ENCODE measurements at regions not wholly inside any gene's neighbourhood (a gene's known extent, or its start where the extent isn't known, plus 50 kb on each side); places are given as distances from the start of the nearest gene placed in this dataset.
"Not testable (repeated sequence)": the region's sequence is repeated elsewhere in the genome, so short reads cannot be mapped to it uniquely, and the experiment has no call there.

GRCh38 chr5:116872486-116872885, 297.9 kb upstream of the SEMA6A start:
- Histone ChIP-seq H3K9me3 (no peaks in the 10 kb centered on the region), H3K4me3 (no peak overlapping the region), H3K27me3 (no peaks in the 10 kb centered on the region), H3K36me3 (no peaks in the 10 kb centered on the region), H3K27ac (no peak overlapping the region), H3K4me1 (no peaks in the 10 kb centered on the region)
- TF ChIP-seq POLR2AphosphoS5 (IDR thresholded peaks at IDR 0.05; ENCODE audit: insufficient read depth in 1 of 2, low read depth in 1 of 2) (no peak), CTCF (IDR thresholded peaks at IDR 0.05) (no peak), POLR2A (IDR thresholded peaks at IDR 0.05) (no peak)
- intact Hi-C loops (cut with DNase I) = no loop called here
- DNase-seq (ENCODE audit: extremely low spot score in 2 of 2) = no peak

GRCh38 chr5:116867825-116868224, 293.2 kb upstream of the SEMA6A start:
- H3K4me1 ChIP-seq; H3K27ac ChIP-seq; DNase-seq (ENCODE audit: extremely low spot score in 2 of 2); intact Hi-C loops (cut with DNase I); H3K9me3 ChIP-seq; H3K27me3 ChIP-seq; H3K36me3 ChIP-seq; H3K4me3 ChIP-seq: not testable (repeated sequence)

GRCh38 chr5:116865651-116866050, 291.0 kb upstream of the SEMA6A start:
- no peak for DNase-seq (ENCODE audit: extremely low spot score in 2 of 2)
- H3K27me3 ChIP-seq = no peaks in the 10 kb centered on the region
- no peaks in the 10 kb centered on the region for H3K36me3 ChIP-seq
- H3K4me3 ChIP-seq = no peak overlapping the region
- TF ChIP-seq POLR2A (IDR thresholded peaks at IDR 0.05) (no peak), POLR2AphosphoS5 (IDR thresholded peaks at IDR 0.05; ENCODE audit: insufficient read depth in 1 of 2, low read depth in 1 of 2) (no peak), CTCF (IDR thresholded peaks at IDR 0.05) (no peak)
- no peaks in the 10 kb centered on the region for H3K9me3 ChIP-seq
- intact Hi-C loops (cut with DNase I) = no loop called here
- no peaks in the 10 kb centered on the region for H3K4me1 ChIP-seq
- no peak overlapping the region for H3K27ac ChIP-seq

- intact Hi-C loops (cut with DNase I) = no loop called here
- Histone ChIP-seq H3K9me3 (no peaks in the 10 kb centered on the region), H3K27ac (no peak overlapping the region), H3K4me1 (no peaks in the 10 kb centered on the region), H3K27me3 (no peaks in the 10 kb centered on the region), H3K4me3 (no peak overlapping the region), H3K36me3 (no peaks in the 10 kb centered on the region)
- no peak for TF ChIP-seq CTCF (IDR thresholded peaks at IDR 0.05)
- TF ChIP-seq POLR2AphosphoS5 (IDR thresholded peaks at IDR 0.05; ENCODE audit: insufficient read depth in 1 of 2, low read depth in 1 of 2) = no peak
- no peak for TF ChIP-seq POLR2A (IDR thresholded peaks at IDR 0.05)
- no peak for DNase-seq (ENCODE audit: extremely low spot score in 2 of 2)
These were observed 290.2 kb upstream of the SEMA6A start for GRCh38 chr5:116864838-116865190.

GRCh38 chr5:116864157-116864837, 289.7 kb upstream of the SEMA6A start:
- Histone ChIP-seq H3K4me3 (no peak overlapping the region), H3K4me1 (no peaks in the 10 kb centered on the region), H3K27ac (no peak overlapping the region), H3K36me3 (no peaks in the 10 kb centered on the region), H3K9me3 (no peaks in the 10 kb centered on the region), H3K27me3 (no peaks in the 10 kb centered on the region)
- no peak for DNase-seq (ENCODE audit: extremely low spot score in 2 of 2)
- no peak for TF ChIP-seq POLR2AphosphoS5 (IDR thresholded peaks at IDR 0.05; ENCODE audit: insufficient read depth in 1 of 2, low read depth in 1 of 2)
- intact Hi-C loops (cut with DNase I) = no loop called here

GRCh38 chr5:116862632-116863455, 288.2 kb upstream of the SEMA6A start:
- no peaks in the 10 kb centered on the region for H3K27me3 ChIP-seq

More at GRCh38 chr5:116862632-116863455, 288.2 kb upstream of the SEMA6A start:
- H3K36me3 ChIP-seq = no peaks in the 10 kb centered on the region
- TF ChIP-seq POLR2AphosphoS5 (IDR thresholded peaks at IDR 0.05; ENCODE audit: insufficient read depth in 1 of 2, low read depth in 1 of 2) (no peak), POLR2A (IDR thresholded peaks at IDR 0.05) (no peak), CTCF (IDR thresholded peaks at IDR 0.05) (no peak)
- no peak overlapping the region for H3K27ac ChIP-seq
- H3K4me3 ChIP-seq = no peak overlapping the region
- DNase-seq (ENCODE audit: extremely low spot score in 2 of 2) = no peak
- intact Hi-C loops (cut with DNase I) = no loop called here
- no peaks in the 10 kb centered on the region for H3K9me3 ChIP-seq
- no peaks in the 10 kb centered on the region for H3K4me1 ChIP-seq

Measured in vagina (tissue), 2 donors.